ENCODE measurements at regions not wholly inside any gene's neighbourhood (a gene's known extent, or its start where the extent isn't known, plus 50 kb on each side); places are given as distances from the start of the nearest gene placed in this dataset.

GRCh38 chr19:30117636-30118145, 175.7 kb downstream of the URI1 start:
- DNase-seq (ENCODE audit: missing footprints) (no peak), ATAC-seq (no peak)
- intact Hi-C loops (cut with DNase I): no loop called here

- no peak for DNase-seq (ENCODE audit: missing footprints)
- no peak for ATAC-seq
- intact Hi-C loops (cut with DNase I): no loop called here
These were observed 176.2 kb downstream of the URI1 start for GRCh38 chr19:30118221-30118620.

DNA sequence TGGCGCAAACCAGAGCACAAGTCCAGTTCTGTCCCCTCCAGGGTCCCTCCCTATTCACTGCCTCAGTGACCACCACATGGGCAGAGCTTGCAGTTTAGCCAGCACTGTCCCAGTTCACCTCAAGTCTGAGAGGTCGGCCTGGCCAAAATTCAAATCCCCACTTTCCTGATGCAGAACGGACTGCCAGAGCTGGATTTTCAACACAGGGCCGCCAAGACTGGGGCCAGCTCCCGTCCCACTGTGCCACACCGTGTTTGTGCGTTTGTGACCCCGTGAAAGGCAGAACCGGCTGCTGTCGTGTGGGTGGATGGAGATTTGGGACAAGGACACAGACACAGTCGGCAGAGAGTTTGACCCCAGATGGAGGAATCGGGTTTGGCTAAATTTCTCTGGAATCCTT, 176.7 kb downstream of the URI1 start:
- DNase-seq (ENCODE audit: missing footprints) (no peak), ATAC-seq (no peak)
- intact Hi-C loops (cut with DNase I): no loop called here

DNA sequence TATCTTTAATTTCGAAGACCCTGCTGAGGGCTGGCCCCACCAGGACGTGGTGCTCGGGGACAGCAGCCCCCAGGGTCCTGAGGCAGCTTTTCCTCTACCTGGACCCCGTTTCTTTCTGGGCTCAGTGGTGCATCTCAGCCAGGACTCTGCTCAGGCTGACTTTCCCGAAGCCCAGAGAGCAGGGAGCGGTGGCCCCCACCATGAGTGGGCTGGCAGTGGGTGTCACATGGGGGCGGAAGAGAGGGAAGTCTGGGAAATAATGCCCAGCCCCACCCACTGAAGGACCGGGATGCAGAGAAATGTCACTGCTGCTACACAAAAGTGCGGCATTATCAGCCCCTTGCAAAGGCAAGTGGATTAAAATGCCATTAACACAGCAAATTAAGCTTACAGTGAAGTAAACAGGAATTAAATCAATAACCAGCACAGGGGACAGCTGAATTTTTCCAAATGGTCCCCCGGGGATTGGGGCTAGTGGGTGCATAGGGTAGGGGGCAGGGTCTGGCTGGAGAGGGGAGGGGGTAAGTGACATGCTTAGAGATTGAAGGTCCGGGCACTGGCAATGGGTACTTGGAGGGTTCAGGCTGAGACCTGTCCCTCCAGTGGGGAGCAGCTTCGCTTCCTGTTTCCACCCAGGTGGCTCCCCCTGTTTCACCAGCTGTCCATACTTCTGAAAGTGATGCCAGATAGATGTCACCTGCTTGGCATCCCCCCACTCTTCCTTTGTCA, 177.3 kb downstream of the URI1 start:
- DNase-seq (ENCODE audit: missing footprints) (no peak), ATAC-seq (no peak)
- intact Hi-C loops (cut with DNase I): no loop called here

GRCh38 chr19:30120860-30121484, 178.9 kb downstream of the URI1 start:
- intact Hi-C loops (cut with DNase I): no loop called here
- ATAC-seq: no peak
- no peak for DNase-seq (ENCODE audit: missing footprints)

GRCh38 chr19:30122431-30122830, 180.4 kb downstream of the URI1 start:
- DNase-seq (ENCODE audit: missing footprints) (no peak), ATAC-seq (no peak)
- intact Hi-C loops (cut with DNase I): no loop called here

DNA sequence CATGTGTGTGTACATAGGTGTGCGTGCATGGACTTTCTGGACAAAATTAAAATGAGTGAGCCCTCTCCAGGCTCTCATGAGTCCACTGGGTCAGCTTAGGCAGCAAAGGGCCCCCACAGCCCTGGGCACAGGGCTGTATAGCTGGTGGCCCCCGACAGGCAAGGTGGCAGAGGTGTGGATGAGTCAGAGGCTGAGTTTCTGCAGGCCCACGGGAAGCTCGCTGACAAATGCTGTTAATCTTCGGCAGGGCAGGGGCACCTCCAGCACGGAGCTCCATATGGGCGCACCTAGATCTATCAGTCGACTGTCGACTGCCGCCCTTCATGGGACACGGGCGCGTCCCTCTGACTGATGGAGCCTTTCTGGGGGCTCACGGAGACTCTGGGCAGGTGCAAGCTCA, 181.1 kb downstream of the URI1 start:
- DNase-seq (ENCODE audit: missing footprints): no peak
- ATAC-seq: no peak
- intact Hi-C loops (cut with DNase I): no loop called here

- intact Hi-C loops (cut with DNase I): no loop called here
- no peak for ATAC-seq
- DNase-seq (ENCODE audit: missing footprints): no peak
These were observed 181.6 kb downstream of the URI1 start for GRCh38 chr19:30123611-30124010.

GRCh38 chr19:30128211-30128610, 186.2 kb downstream of the URI1 start:
- intact Hi-C loops (cut with DNase I): no loop called here
- DNase-seq (ENCODE audit: missing footprints) (no peak), ATAC-seq (no peak)

GRCh38 chr19:30130356-30131122, 188.5 kb downstream of the URI1 start:
- no peak for DNase-seq (ENCODE audit: missing footprints)
- intact Hi-C loops (cut with DNase I): no loop called here
- no peak for ATAC-seq

DNA sequence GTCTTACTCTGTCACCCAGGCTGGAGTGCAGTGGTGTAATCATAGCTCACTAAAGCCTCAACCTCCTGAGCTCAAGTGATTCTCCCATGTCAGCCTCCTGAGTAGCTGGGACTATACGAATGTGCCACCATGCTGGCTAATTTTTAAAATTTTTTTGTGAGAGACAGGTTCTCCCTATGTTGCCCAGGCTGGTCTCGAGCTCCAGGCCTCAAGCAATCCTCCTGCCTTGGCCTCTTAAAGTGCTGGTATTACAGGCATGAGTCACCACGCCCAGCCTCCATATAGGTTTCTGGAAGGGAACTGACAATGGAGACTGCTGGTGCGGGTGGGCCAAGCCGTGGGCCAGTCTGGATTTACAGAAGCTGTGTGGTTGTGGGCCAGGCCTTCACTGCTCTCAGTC, 189.2 kb downstream of the URI1 start:
- DNase-seq (ENCODE audit: missing footprints) (no peak), ATAC-seq (no peak)
- intact Hi-C loops (cut with DNase I): no loop called here

DNA sequence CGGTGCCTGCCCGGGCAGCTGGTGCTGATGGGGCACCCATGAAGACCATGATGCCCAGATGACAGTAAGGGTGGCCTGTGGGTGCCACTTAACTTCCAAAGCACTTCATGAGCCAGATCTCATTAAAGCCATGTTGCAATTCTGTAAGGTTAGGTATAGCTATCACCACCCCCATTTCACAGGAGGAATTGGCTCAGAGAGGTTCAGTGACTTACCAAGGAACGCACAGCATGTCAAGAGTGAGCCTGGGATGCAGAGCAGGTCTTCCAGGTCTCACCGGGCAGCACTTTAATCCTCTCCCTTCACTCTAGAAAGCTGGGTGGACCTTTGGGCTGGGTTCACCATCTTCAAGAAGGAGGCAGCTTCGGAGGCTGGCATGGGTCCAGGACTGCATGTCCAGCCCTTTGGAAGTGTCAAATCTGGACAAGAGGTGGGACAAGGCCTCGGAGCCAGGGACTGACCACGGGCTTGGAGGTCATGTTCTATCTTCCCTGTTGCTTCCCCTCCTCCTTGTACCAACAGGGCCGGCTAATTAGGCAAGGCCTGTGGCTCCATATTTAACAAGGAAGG, 189.8 kb downstream of the URI1 start:
- intact Hi-C loops (cut with DNase I): no loop called here
- ATAC-seq: no peak
- no peak for DNase-seq (ENCODE audit: missing footprints)

DNA sequence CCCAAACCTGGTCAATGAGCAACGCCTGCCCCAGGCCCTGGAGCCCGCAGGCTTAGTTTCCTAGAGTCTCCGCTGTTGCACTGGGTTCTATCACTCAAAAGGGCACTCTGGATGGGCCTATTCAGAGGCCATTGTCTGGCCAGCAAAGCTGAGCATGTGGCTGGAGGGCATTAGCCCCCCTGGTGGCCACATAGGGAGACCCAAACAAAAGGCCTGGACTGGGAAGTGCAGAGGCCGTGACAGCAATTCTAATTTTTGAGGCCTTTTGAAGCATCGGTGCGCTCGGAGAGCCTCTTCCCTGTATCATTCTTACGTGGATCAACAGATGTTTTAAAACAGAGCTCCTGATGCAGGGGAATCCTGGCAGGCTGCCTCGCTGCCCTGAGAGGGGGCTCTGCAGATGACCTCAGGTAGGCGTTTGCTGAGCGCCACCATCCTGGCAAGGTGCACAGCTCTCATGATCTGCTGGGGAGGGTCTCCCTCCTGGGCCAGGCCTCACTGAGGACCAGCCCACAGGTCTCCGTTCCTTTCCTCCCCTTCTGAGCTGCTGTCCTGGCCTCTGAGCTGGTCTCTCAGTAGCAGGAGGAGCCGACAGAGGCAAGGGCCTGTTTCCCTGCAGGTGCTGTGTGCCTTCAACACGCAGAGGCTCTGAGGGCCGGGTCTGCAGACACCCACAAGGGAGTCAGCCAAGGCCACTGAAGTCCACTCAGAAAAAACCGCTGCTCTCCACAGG, 190.5 kb downstream of the URI1 start:
- ATAC-seq (no peak), DNase-seq (ENCODE audit: missing footprints) (no peak)
- intact Hi-C loops (cut with DNase I): no loop called here

DNA sequence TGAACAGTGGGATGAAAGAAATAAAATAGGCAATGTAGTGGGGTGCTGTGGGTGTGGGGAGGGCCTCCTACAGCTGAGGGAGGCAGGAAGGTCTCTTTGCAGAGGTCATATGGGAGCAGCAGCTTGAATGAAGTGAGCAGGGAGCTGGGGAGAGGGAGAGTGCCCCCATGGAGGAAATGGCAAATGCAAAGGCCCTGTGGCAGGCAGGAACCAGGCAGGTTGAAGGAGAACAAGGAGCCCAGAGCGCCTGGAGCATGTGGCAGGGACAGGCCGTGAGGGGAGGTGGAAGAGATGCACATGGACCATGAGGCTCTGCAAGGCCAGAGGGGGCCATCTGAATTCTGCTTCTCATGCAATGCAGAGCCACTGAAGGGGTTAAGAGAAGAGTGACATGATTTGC, 191.8 kb downstream of the URI1 start:
- no peak for ATAC-seq
- intact Hi-C loops (cut with DNase I): no loop called here
- DNase-seq (ENCODE audit: missing footprints): no peak

DNA sequence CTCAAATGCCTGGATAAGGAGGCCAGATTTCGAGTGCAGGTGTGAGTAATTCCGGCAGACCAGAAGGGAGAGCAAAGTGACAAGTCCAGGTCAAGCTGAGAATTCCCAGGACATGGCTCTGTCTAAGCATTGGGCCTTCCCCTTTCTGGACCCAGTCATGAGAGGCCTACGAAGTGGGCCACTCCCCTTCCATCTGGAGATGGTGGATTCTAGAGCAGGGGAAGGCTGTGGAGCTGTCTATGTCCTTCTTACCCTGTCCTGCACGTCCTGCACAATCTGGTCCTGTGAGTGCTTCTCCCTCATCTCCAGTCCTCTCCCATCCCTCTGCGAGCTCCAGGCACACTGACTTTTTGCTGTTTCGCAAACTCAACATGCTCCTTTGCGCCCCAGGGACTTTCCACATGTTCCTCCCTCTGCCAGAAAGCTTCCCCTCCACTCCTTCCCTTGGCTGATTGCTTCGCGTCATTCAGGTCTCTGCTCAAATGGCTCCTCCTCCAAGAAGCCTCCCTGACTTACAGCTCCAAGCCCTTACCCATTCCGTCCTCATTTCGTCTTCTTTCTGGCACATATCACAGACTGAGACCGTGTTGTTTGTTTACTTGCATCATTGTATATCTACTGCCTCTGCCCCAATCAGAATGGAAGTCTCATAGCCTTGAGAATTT, 193.2 kb downstream of the URI1 start:
- ATAC-seq (no peak), DNase-seq (ENCODE audit: missing footprints) (no peak)
- intact Hi-C loops (cut with DNase I): no loop called here

- intact Hi-C loops (cut with DNase I): no loop called here
- ATAC-seq (no peak), DNase-seq (ENCODE audit: missing footprints) (no peak)
These were observed 193.8 kb downstream of the URI1 start for GRCh38 chr19:30135797-30136196.

DNA sequence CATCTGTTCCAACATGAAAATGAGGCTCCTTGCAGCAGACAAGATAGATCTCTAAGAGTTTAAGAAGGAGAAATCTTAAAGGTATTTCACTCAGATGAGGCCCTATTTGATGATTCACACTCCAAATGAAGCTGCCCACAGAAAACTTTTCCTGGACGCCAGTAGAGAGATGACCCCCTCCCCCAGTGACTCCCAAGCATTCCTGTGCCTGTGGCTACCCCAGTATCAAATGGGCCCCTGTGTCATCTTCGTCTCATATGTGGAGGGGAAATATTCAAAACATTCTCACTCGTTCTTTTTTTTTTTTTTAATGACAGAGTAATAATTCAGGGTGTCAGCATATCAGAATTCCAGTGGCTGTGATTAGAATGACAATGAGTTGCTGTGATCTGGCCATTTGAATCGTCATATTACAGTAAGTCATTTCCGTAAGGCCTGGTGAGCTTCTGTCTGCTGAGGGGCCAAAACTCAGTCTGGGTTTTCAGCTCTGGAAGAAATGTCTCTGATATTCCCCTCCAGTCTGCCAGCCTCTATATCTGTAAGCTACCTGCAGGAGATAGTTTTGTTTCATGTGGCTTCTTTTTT, 194.7 kb downstream of the URI1 start:
- ATAC-seq (no peak), DNase-seq (ENCODE audit: missing footprints) (no peak)
- intact Hi-C loops (cut with DNase I): no loop called here

DNA sequence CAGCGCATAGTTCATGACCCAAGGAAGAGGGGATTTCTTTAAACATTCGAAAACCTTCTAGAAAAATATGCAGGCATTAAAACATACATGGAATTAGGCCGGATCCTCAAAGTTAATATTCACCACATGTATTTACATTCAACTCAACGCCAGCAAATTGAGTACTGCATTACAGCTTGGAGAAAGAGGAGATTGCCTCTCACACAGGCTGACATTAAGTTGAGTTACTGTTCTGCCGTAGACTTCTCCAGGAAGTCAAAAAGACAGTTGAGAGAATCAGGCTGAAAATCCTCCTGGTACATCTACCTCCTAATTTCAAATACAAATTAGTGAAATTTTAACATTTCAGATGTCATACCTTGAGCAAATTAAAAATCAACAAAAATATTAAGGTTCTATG, 195.7 kb downstream of the URI1 start:
- DNase-seq (ENCODE audit: missing footprints) (no peak), ATAC-seq (no peak)
- intact Hi-C loops (cut with DNase I): no loop called here

All from Right ventricle myocardium inferior (tissue), 1 donor.